ENCODE measurements at regions not wholly inside any gene's neighbourhood (a gene's known extent, or its start where the extent isn't known, plus 50 kb on each side); places are given as distances from the start of the nearest gene placed in this dataset.
A peak's percentile ranks its signal among the peaks of the same experiment; 100 is the strongest.

DNA sequence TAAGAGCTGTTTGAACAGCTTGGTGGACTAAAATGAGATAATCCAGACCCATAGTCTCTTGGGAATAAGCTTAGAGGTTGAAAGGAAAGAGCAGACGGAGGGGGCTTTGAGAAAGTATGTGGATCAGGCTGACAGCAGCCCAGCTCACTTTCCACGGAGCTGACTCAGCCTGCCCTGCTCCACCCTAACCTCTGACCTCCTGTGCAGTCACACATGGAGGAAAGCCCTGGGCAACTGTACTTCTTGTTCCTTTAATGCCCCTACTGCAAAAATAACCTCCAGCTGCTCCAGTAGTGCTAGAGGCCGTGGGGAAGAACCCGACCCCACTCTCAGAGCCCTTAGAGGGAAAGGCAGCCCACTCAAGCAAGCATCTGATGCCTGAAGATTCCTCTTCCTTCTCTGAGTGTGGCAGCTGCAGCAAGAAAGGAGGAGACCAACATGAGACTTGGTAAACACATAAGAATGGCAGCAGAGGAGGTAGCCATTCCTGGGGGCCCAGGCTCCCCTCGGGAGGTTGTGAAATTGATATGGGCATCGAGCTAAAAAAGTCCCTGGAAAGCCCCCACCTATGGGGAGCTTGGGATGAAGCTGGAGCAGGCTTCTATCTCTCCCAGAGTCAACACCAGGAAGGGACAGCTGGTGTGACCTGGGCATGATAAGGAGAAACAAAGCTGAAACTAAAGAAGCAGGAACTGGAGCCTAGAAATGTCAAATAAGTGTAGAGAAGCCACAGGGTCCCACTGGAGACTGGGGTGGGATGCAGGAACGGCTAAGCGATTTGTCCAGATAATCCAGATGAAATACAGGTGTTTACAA is 204.3 kb downstream of the PIK3R1 start:
- POLR2A ChIA-PET = no interaction called here
- DNase-seq (ENCODE audit: low read depth, low spot score) = no peak
- ATAC-seq = peak; percentile 69; the same call in 1 of the 2 replicates
- no peaks in the 10 kb centered on the region for H3K27me3 ChIP-seq (ENCODE audit: control insufficient read depth, insufficient read depth, low read length)
- intact Hi-C loops (cut with micrococcal nuclease; ENCODE audit: unreplicated experiment) = no loop called here
- no TSS peak for BruUV-seq (replicated peaks)
- no peak overlapping the region for H3K27ac ChIP-seq (ENCODE audit: low read length)
- no peaks in the 10 kb centered on the region for H3K36me3 ChIP-seq (ENCODE audit: control insufficient read depth, insufficient read depth, low read length)
- H3K4me1 ChIP-seq (ENCODE audit: control insufficient read depth, insufficient read depth, low read length) = peaks cover 5% of the 10 kb centered on the region
- H3K9me3 ChIP-seq (ENCODE audit: control insufficient read depth, insufficient read depth, low read depth, low read length) = no peaks in the 10 kb centered on the region
- H3K4me3 ChIP-seq (ENCODE audit: low read depth in 2 of 2, low read length in 2 of 2) = no peak overlapping the region
- in situ Hi-C loops (cut with HindIII; ENCODE audit: low pct_unique_long_range_greater_than_20kb, low sequenced_read_pairs) = no loop called here
- TF ChIP-seq, protein P1, sequence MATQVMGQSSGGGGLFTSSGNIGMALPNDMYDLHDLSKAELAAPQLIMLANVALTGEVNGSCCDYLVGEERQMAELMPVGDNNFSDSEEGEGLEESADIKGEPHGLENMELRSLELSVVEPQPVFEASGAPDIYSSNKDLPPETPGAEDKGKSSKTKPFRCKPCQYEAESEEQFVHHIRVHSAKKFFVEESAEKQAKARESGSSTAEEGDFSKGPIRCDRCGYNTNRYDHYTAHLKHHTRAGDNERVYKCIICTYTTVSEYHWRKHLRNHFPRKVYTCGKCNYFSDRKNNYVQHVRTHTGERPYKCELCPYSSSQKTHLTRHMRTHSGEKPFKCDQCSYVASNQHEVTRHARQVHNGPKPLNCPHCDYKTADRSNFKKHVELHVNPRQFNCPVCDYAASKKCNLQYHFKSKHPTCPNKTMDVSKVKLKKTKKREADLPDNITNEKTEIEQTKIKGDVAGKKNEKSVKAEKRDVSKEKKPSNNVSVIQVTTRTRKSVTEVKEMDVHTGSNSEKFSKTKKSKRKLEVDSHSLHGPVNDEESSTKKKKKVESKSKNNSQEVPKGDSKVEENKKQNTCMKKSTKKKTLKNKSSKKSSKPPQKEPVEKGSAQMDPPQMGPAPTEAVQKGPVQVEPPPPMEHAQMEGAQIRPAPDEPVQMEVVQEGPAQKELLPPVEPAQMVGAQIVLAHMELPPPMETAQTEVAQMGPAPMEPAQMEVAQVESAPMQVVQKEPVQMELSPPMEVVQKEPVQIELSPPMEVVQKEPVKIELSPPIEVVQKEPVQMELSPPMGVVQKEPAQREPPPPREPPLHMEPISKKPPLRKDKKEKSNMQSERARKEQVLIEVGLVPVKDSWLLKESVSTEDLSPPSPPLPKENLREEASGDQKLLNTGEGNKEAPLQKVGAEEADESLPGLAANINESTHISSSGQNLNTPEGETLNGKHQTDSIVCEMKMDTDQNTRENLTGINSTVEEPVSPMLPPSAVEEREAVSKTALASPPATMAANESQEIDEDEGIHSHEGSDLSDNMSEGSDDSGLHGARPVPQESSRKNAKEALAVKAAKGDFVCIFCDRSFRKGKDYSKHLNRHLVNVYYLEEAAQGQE (IDR thresholded peaks at IDR 0.05; ENCODE audit: insufficient read depth in 1 of 2, low read depth in 2 of 2, low read length in 1 of 2) = no peak
- no peak for TF ChIP-seq POLR2AphosphoS5 (IDR thresholded peaks at IDR 0.05; ENCODE audit: low read depth, low read length)
- TF ChIP-seq, protein P2, sequence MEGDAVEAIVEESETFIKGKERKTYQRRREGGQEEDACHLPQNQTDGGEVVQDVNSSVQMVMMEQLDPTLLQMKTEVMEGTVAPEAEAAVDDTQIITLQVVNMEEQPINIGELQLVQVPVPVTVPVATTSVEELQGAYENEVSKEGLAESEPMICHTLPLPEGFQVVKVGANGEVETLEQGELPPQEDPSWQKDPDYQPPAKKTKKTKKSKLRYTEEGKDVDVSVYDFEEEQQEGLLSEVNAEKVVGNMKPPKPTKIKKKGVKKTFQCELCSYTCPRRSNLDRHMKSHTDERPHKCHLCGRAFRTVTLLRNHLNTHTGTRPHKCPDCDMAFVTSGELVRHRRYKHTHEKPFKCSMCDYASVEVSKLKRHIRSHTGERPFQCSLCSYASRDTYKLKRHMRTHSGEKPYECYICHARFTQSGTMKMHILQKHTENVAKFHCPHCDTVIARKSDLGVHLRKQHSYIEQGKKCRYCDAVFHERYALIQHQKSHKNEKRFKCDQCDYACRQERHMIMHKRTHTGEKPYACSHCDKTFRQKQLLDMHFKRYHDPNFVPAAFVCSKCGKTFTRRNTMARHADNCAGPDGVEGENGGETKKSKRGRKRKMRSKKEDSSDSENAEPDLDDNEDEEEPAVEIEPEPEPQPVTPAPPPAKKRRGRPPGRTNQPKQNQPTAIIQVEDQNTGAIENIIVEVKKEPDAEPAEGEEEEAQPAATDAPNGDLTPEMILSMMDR (IDR thresholded peaks at IDR 0.05) = no peak
- no peak for TF ChIP-seq SIN3A (IDR thresholded peaks at IDR 0.05; ENCODE audit: borderline replicate concordance, insufficient read depth, low read depth, low read length)
- no peak for TF ChIP-seq TCF7L2 (IDR thresholded peaks at IDR 0.05; ENCODE audit: low read depth, low read length)
- CTCF ChIA-PET = no interaction called here

DNA sequence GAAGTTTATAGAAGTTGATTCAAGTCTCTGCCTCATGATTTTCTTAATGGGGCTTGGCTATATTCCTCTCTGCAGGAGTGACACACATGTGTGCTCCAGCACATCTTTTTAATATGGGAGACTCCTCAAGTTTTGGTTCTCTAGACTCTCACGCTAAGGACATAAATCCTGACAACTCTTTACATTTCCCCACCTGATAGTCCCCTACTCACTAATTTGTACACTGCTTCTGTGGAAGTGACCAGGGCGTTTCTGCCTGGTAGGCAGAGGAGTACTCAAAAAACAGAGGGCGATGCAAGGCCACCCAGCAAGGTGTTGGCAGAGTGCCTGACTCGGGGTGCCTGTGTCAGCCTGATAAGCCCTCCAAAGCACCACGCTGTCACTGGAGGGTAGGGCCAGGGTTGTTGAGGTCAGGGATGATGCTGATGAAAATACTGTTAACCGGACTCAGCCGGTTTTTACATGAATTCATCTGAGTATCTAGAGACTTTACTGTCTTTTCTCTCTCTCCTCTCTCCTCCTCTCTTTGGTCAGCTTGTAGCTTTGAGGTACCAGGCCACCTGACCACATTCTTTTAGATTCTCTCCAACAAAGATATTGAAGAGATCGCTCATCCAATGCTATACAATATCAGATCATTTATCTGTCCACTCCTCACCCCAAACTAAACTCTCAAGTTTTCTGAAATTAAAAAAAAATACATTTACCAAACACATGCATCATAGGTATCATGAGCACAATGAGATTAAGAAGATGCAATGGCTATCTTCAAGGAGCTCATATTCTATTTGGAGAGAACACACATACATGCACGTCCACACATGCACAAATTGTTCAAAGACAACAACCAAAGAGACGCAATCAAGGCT is 205.2 kb downstream of the PIK3R1 start:
- H3K9me3 ChIP-seq (ENCODE audit: control insufficient read depth, insufficient read depth, low read depth, low read length) = no peaks in the 10 kb centered on the region
- TF ChIP-seq TCF7L2 (IDR thresholded peaks at IDR 0.05; ENCODE audit: low read depth, low read length) (no peak), POLR2AphosphoS5 (IDR thresholded peaks at IDR 0.05; ENCODE audit: low read depth, low read length) (no peak), SIN3A (IDR thresholded peaks at IDR 0.05; ENCODE audit: borderline replicate concordance, insufficient read depth, low read depth, low read length) (no peak)
- TF ChIP-seq, protein P2 (IDR thresholded peaks at IDR 0.05) = no peak
- TF ChIP-seq, protein P1 (IDR thresholded peaks at IDR 0.05; ENCODE audit: insufficient read depth in 1 of 2, low read depth in 2 of 2, low read length in 1 of 2) = no peak
- DNase-seq (ENCODE audit: low read depth, low spot score) (no peak), ATAC-seq (no peak)
- intact Hi-C loops (cut with micrococcal nuclease; ENCODE audit: unreplicated experiment) (no loop called here), in situ Hi-C loops (cut with HindIII; ENCODE audit: low pct_unique_long_range_greater_than_20kb, low sequenced_read_pairs) (no loop called here)
- H3K36me3 ChIP-seq (ENCODE audit: control insufficient read depth, insufficient read depth, low read length) = no peaks in the 10 kb centered on the region
- no peaks in the 10 kb centered on the region for H3K27me3 ChIP-seq (ENCODE audit: control insufficient read depth, insufficient read depth, low read length)
- POLR2A ChIA-PET = no interaction called here
- H3K4me3 ChIP-seq (ENCODE audit: low read depth in 2 of 2, low read length in 2 of 2) = no peak overlapping the region
- CTCF ChIA-PET = no interaction called here
- H3K27ac ChIP-seq (ENCODE audit: low read length) = no peak overlapping the region
- BruUV-seq (replicated peaks) = no TSS peak
- H3K4me1 ChIP-seq (ENCODE audit: control insufficient read depth, insufficient read depth, low read length) = peaks cover 5% of the 10 kb centered on the region
